ENCODE measurements at regions not wholly inside any gene's neighbourhood (a gene's known extent, or its start where the extent isn't known, plus 50 kb on each side); places are given as distances from the start of the nearest gene placed in this dataset.

- TF ChIP-seq POLR2A (IDR thresholded peaks at IDR 0.05) (no peak), POLR2AphosphoS5 (IDR thresholded peaks at IDR 0.05) (no peak), EP300 (IDR thresholded peaks at IDR 0.05) (no peak), CTCF (IDR thresholded peaks at IDR 0.05) (no peak)
- intact Hi-C loops (cut with DNase I) = no loop called here
- peaks cover 0 to 12% (median 8%) of the 10 kb centered on the region in 4 donors for H3K4me1 ChIP-seq
- H3K4me3 ChIP-seq = no peak overlapping the region
- no peak for DNase-seq
- H3K36me3 ChIP-seq = no peaks in the 10 kb centered on the region
- WGBS, 2 donors = 83 to 85% methylated on average over 15 of the region's 15 CpGs
- peaks cover 5 to 19% (median 19%) of the 10 kb centered on the region in 3 donors for H3K27me3 ChIP-seq
- no peak overlapping the region for H3K27ac ChIP-seq
- H3K9me3 ChIP-seq = no peaks in the 10 kb centered on the region
These were observed 71.1 kb upstream of the TMEM97 start for GRCh38 chr17:28247671-28248555.

- DNase-seq = no peak
- Histone ChIP-seq H3K9me3 (no peaks in the 10 kb centered on the region), H3K27ac (no peak overlapping the region), H3K4me1 (peaks cover 0 to 12% (median 8%) of the 10 kb centered on the region in 4 donors), H3K4me3 (no peak overlapping the region), H3K27me3 (peaks cover 11 to 35% (median 27%) of the 10 kb centered on the region in 3 donors), H3K36me3 (no peaks in the 10 kb centered on the region)
- no peak for TF ChIP-seq POLR2A (IDR thresholded peaks at IDR 0.05)
- no peak for TF ChIP-seq POLR2AphosphoS5 (IDR thresholded peaks at IDR 0.05)
- no peak for TF ChIP-seq EP300 (IDR thresholded peaks at IDR 0.05)
- TF ChIP-seq CTCF (IDR thresholded peaks at IDR 0.05) = no peak
- 88 to 90% methylated on average over 5 of the region's 5 CpGs for WGBS, 2 donors
- intact Hi-C loops (cut with DNase I) = loop anchor here (5.0 kb wide), 1 partner anchor 447 kb away; the partner anchor contains the start of gene NOS2
These were observed 69.3 kb upstream of the TMEM97 start for GRCh38 chr17:28249706-28250105.

- no peak overlapping the region for H3K4me3 ChIP-seq
- TF ChIP-seq CTCF (IDR thresholded peaks at IDR 0.05) (no peak), POLR2AphosphoS5 (IDR thresholded peaks at IDR 0.05) (no peak), POLR2A (IDR thresholded peaks at IDR 0.05) (no peak), EP300 (IDR thresholded peaks at IDR 0.05) (no peak)
- no peaks in the 10 kb centered on the region for H3K36me3 ChIP-seq
- no peaks in the 10 kb centered on the region for H3K9me3 ChIP-seq
- H3K27ac ChIP-seq = no peak overlapping the region
- no peak for DNase-seq
- intact Hi-C loops (cut with DNase I) = loop anchor here (5.0 kb wide), 1 partner anchor 450 kb away; the partner anchor contains the start of gene NOS2
- peaks cover 11 to 56% (median 27%) of the 10 kb centered on the region in 3 donors for H3K27me3 ChIP-seq
- peaks cover 0 to 12% (median 8%) of the 10 kb centered on the region in 4 donors for H3K4me1 ChIP-seq
- 83 to 88% methylated on average over 7 of the region's 7 CpGs for WGBS, 2 donors
These were observed 66.6 kb upstream of the TMEM97 start for GRCh38 chr17:28252436-28252835.

- intact Hi-C loops (cut with DNase I) = loop anchor here (5.0 kb wide), 1 partner anchor 451 kb away; the partner anchor contains the start of gene NOS2
- Histone ChIP-seq H3K27me3 (peaks cover 11 to 56% (median 27%) of the 10 kb centered on the region in 3 donors), H3K27ac (no peak overlapping the region), H3K9me3 (no peaks in the 10 kb centered on the region), H3K36me3 (no peaks in the 10 kb centered on the region), H3K4me1 (peaks cover 0 to 12% (median 8%) of the 10 kb centered on the region in 4 donors), H3K4me3 (no peak overlapping the region)
- TF ChIP-seq CTCF (IDR thresholded peaks at IDR 0.05) = no peak
- no peak for TF ChIP-seq EP300 (IDR thresholded peaks at IDR 0.05)
- TF ChIP-seq POLR2A (IDR thresholded peaks at IDR 0.05) = no peak
- TF ChIP-seq POLR2AphosphoS5 (IDR thresholded peaks at IDR 0.05) = no peak
- DNase-seq = no peak
- 91 to 94% methylated on average over 6 of the region's 6 CpGs for WGBS, 2 donors
These were observed 65.3 kb upstream of the TMEM97 start for GRCh38 chr17:28253663-28254062.
